SK-N-SH (cell line): ENCODE measurements at regions not wholly inside any gene's neighbourhood (a gene's known extent, or its start where the extent isn't known, plus 50 kb on each side); places are given as distances from the start of the nearest gene placed in this dataset.

Experiments used
- CTCF ChIA-PET: fragments of 300-600, 350-600 bp; formaldehyde crosslinking; extraction: SDS; loops from one replicate; lab custom pipeline; 2021; lab: Yijun Ruan, JAX
- POLR2A ChIA-PET: fragments of 350-600 bp; sonication (Branson Sonifier 250); formaldehyde crosslinking; extraction: SDS; loops from one replicate; lab custom pipeline; 2020; ENCODE audit warnings: antibody characterized with exemption, inconsistent platforms; lab: Yijun Ruan, JAX
- DNase-seq: peaks from one replicate; pipeline ENCODE4 v3.0.0; 2012
- H2AFZ ChIP-seq: fragments of 200-600 bp; sonication (generic); 2 replicates; pipeline ENCODE4 v1.8.1; 2016; ENCODE audit warnings: antibody characterized with exemption, mild to moderate bottlenecking, low read depth
- H3F3A ChIP-seq: fragments of 200-600 bp; sonication (generic); replicated peaks from 2 replicates; pipeline ENCODE3; 2016; ENCODE audit warnings: antibody characterized with exemption, mild to moderate bottlenecking; ENCODE audit not compliant: insufficient read depth
- H3K27ac ChIP-seq, 2 experiments: fragments of 200-500 bp in 1 of 2; fragments of 200-600 bp in 1 of 2; sonication (Bioruptor generic) in 1 of 2; sonication (generic), shearing (Covaris generic) in 1 of 2; 2 replicates each; pipeline versions ENCODE4 v1.5.1 to v1.6.1; 2014 to 2016; ENCODE audit warnings: low read depth in 2 of 2, inconsistent platforms in 1 of 2, low read length in 1 of 2, mild to moderate bottlenecking in 1 of 2, mixed read lengths in 1 of 2
- H3K27me3 ChIP-seq: fragments of 200-600 bp; sonication (generic), shearing (Covaris generic); 2 replicates; pipeline ENCODE4 v1.6.1; 2016; ENCODE audit warnings: mixed run types; ENCODE audit not compliant: insufficient read depth
- H3K36me3 ChIP-seq, 2 experiments: fragments of 200-500 bp in 1 of 2; fragments of 200-600 bp in 1 of 2; sonication (Bioruptor generic) in 1 of 2; sonication (generic) in 1 of 2; replicated peaks in 1 of 2; 2 replicates each; pipeline versions ENCODE3 to v1.5.1; 2014 to 2016; ENCODE audit warnings: low read length in 1 of 2, mild to moderate bottlenecking in 1 of 2; ENCODE audit not compliant: insufficient read depth in 2 of 2, control insufficient read depth in 1 of 2
- H3K4me1 ChIP-seq, 2 experiments: fragments of 200-500 bp in 1 of 2; fragments of 200-600 bp in 1 of 2; sonication (Bioruptor generic) in 1 of 2; sonication (generic), shearing (Covaris generic) in 1 of 2; 2 replicates each; pipeline versions ENCODE4 v1.5.1 to v1.6.1; 2014 to 2016; ENCODE audit warnings: low read depth in 1 of 2, low read length in 1 of 2, mixed run types in 1 of 2; ENCODE audit not compliant: insufficient read depth in 2 of 2, control insufficient read depth in 1 of 2
- H3K4me2 ChIP-seq: fragments of 200-600 bp; sonication (generic), shearing (Covaris generic); 2 replicates; pipeline ENCODE4 v1.6.1; 2017; ENCODE audit warnings: mixed run types
- H3K4me3 ChIP-seq, 2 experiments: fragments of 200-500 bp in 1 of 2; fragments of 200-600 bp in 1 of 2; sonication (Bioruptor generic) in 1 of 2; sonication (generic), shearing (Covaris generic) in 1 of 2; 2 replicates each; pipeline versions ENCODE4 v1.5.1 to v1.8.1; 2014 to 2016; ENCODE audit warnings: low read depth in 2 of 2, inconsistent platforms in 1 of 2, low read length in 1 of 2, mild to moderate bottlenecking in 1 of 2, mixed read lengths in 1 of 2, moderate library complexity in 1 of 2
- H3K79me2 ChIP-seq: fragments of 200-600 bp; sonication (generic); 2 replicates; pipeline ENCODE4 v1.8.1; 2017; ENCODE audit warnings: mild to moderate bottlenecking; ENCODE audit not compliant: insufficient read depth
- H3K9ac ChIP-seq: fragments of 200-600 bp; sonication (generic); 2 replicates; pipeline ENCODE4 v1.6.1; 2017; ENCODE audit warnings: mixed run types
- H3K9me2 ChIP-seq: fragments of 200-600 bp; sonication (generic); 2 replicates; pipeline ENCODE4 v1.6.1; 2017; ENCODE audit warnings: mixed run types
- H3K9me3 ChIP-seq: fragments of 200-600 bp; sonication (generic); 2 replicates; pipeline ENCODE4 v1.6.1; 2017; ENCODE audit warnings: mixed run types, mild to moderate bottlenecking, moderate library complexity
- H4K20me1 ChIP-seq: fragments of 200-600 bp; sonication (generic); 2 replicates; pipeline ENCODE4 v1.6.1; 2017; ENCODE audit warnings: mild to moderate bottlenecking, mixed run types; ENCODE audit not compliant: insufficient read depth
- CHD2 ChIP-seq: fragments of 150-350 bp; IDR thresholded peaks from 2 replicates; pipeline ENCODE4 v1.6.1; 2018; ENCODE audit warnings: low read length; ENCODE audit not compliant: partially characterized antibody
- CTCF ChIP-seq: fragments of 200-600 bp; sonication (generic); IDR thresholded peaks from 2 replicates; pipeline ENCODE4 v1.6.1; 2017; ENCODE audit warnings: antibody characterized with exemption, mild to moderate bottlenecking, moderate library complexity
- EP300 ChIP-seq, 2 experiments: IDR thresholded peaks; 2 replicates each; pipeline versions ENCODE4 v1.4.0 to v1.6.1; 2012; ENCODE audit warnings: borderline replicate concordance in 1 of 2, low read depth in 1 of 2, low read length in 1 of 2
- FOSL2 ChIP-seq: IDR thresholded peaks from 2 replicates; pipeline ENCODE4 v1.4.0; 2012; ENCODE audit warnings: low read depth, mild to moderate bottlenecking, moderate library complexity, borderline replicate concordance
- GABPA ChIP-seq: IDR thresholded peaks from 2 replicates; pipeline ENCODE4 v1.4.0; 2012; ENCODE audit warnings: low read depth, mild to moderate bottlenecking
- GATA2 ChIP-seq: sonication (generic); formaldehyde crosslinking; IDR thresholded peaks from 2 replicates; pipeline ENCODE4 v1.5.0; 2020; ENCODE audit warnings: mild to moderate bottlenecking, missing genetic modification reagents
- IRF3 ChIP-seq: fragments of 150-350 bp; IDR thresholded peaks from 2 replicates; pipeline ENCODE4 v1.6.1; 2016; ENCODE audit warnings: mild to moderate bottlenecking, low read depth, low read length
- JUND ChIP-seq: IDR thresholded peaks from 2 replicates; pipeline ENCODE4 v1.4.0; 2012
- MXI1 ChIP-seq: IDR thresholded peaks from 2 replicates; pipeline ENCODE4 v1.6.1; 2012; ENCODE audit warnings: mild to moderate bottlenecking, low read depth, low read length, improper control_type of control experiment
- RCOR1 ChIP-seq: fragments of 150-350 bp; IDR thresholded peaks from 2 replicates; pipeline ENCODE4 v1.6.1; 2017; ENCODE audit warnings: antibody characterized with exemption, low read length
- RFX5 ChIP-seq: IDR thresholded peaks from 2 replicates; pipeline ENCODE4 v1.6.1; 2012; ENCODE audit warnings: mild to moderate bottlenecking, improper control_type of control experiment, low read length
- SMC3 ChIP-seq: IDR thresholded peaks from 2 replicates; pipeline ENCODE4 v1.6.1; 2012; ENCODE audit warnings: low read depth, low read length, improper control_type of control experiment
- WGBS: methylation state at CpG from one replicate; pipeline ENCODE4 v1.1.6; 2017; ENCODE audit warnings: low lambda C conversion rate; 5-methylcytosine and 5-hydroxymethylcytosine counted together
- TF ChIP-seq, protein P1 (sequence below): IDR thresholded peaks from 2 replicates; pipeline ENCODE4 v1.4.0; 2012; ENCODE audit warnings: low read depth

DNA sequence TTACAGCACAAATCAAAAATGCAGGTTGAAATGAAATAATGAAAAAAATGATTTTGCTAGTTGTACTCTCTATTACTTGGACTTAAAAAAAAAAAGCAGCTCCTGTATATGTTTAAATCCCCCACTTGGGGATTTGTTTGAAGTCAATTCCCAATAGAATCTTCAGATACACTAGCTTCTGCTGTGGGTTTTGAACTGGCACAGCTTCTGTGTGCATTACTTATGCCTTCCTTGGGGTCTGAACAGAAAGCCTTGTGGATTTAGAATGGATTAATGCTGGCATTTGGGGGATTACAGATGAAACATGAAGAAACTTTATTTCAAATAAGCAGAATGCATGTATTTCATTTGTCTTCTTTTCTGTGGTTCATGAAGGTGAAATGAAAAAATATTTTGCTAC lies 513.2 kb upstream of the TBL1XR1 start:
- CTCF ChIA-PET, result interaction anchor here (1.1 kb wide), 1 partner anchor 12 kb away, joined by 3 read pairs; no protein-coding TSS in a partner anchor
- Histone ChIP-seq H2AFZ (no peak overlapping the region), H3K27ac (peak overlapping the region in 1 of 2 experiments; percentile 55; a peak in 1 of 4 replicates), H3K36me3 (no peaks in the 10 kb centered on the region), H3K4me3 (no peak overlapping the region), H3K9ac (no peak overlapping the region), H4K20me1 (no peaks in the 10 kb centered on the region), H3K79me2 (no peaks in the 10 kb centered on the region), H3F3A (no peaks in the 10 kb centered on the region), H3K4me2 (no peak overlapping the region), H3K9me3 (no peaks in the 10 kb centered on the region), H3K4me1 (peaks cover 0 to 20% of the 10 kb centered on the region in 2 experiments; a peak in 2 of 4 replicates), H3K27me3 (no peaks in the 10 kb centered on the region)
- POLR2A ChIA-PET, result no interaction called here
- no peak for DNase-seq
- no peak for TF ChIP-seq FOSL2
- TF ChIP-seq GATA2, result no peak
- TF ChIP-seq GABPA, result no peak
- no peak for TF ChIP-seq CHD2
- no peak for TF ChIP-seq RCOR1
- no peak for TF ChIP-seq SMC3
- no peak for TF ChIP-seq EP300 (IDR thresholded peaks at IDR 0.05; ENCODE audit: borderline replicate concordance in 1 of 2, low read depth in 1 of 2, low read length in 1 of 2)
- TF ChIP-seq MXI1, result no peak
- TF ChIP-seq IRF3, result no peak
- TF ChIP-seq, protein P1, sequence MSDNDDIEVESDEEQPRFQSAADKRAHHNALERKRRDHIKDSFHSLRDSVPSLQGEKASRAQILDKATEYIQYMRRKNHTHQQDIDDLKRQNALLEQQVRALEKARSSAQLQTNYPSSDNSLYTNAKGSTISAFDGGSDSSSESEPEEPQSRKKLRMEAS, result no peak
- no peak for TF ChIP-seq RFX5
- TF ChIP-seq, all 33 proteins: peak for 0
- no peaks in the 10 kb centered on the region for H3K9me2 ChIP-seq

DNA sequence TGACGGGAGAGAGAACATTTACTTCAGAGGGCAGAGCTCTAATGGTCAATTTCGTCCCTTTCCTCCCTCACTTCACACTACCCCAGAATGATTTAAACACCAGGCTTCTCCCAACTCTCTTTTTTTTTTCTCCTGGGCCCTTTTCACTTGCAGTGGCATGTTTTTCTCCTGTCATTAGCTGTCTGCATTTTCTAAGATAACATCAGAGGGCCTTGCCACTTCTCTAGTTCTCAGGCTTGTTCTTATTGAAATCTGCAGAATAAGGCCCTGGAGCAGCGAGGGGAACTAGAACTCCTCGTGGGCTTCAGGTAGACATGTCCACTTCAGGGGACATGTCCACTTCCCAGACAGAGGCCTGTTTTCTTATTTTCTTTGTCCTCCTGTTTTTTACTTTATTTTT lies 514.4 kb upstream of the TBL1XR1 start:
- WGBS, result 79% methylated on average over 4 of the region's 4 CpGs
- H2AFZ ChIP-seq, result no peak overlapping the region
- no peaks in the 10 kb centered on the region for H3F3A ChIP-seq
- CTCF ChIA-PET, result no interaction called here
- TF ChIP-seq CTCF, result no peak
- TF ChIP-seq GATA2, result peak; percentile 49; the same call in 1 of the 2 replicates
- no peak for TF ChIP-seq JUND
- no peak for TF ChIP-seq IRF3
- H4K20me1 ChIP-seq, result no peaks in the 10 kb centered on the region
- H3K9me3 ChIP-seq, result no peaks in the 10 kb centered on the region
- peak overlapping the region in 1 of 2 experiments; percentile 55; a peak in 2 of 4 replicates for H3K27ac ChIP-seq
- no peak overlapping the region for H3K9ac ChIP-seq
- POLR2A ChIA-PET, result no interaction called here
- DNase-seq, result peak; percentile 26
- no peak overlapping the region for H3K4me3 ChIP-seq
- no peak overlapping the region for H3K4me2 ChIP-seq
- H3K36me3 ChIP-seq, result no peaks in the 10 kb centered on the region
- peaks cover 0 to 20% of the 10 kb centered on the region in 2 experiments; a peak in 2 of 4 replicates for H3K4me1 ChIP-seq
- H3K79me2 ChIP-seq, result no peaks in the 10 kb centered on the region
- H3K27me3 ChIP-seq, result no peaks in the 10 kb centered on the region
- H3K9me2 ChIP-seq, result no peaks in the 10 kb centered on the region
